Stimulated activated naive B cell treated with anti-CD40 and anti-IgM and Interleukin-4, amounts not matched to agents 10 μg/mL and 1 μg/mL and 100 μg/mL, for 72 hours (primary cell): ENCODE measurements at regions not wholly inside any gene's neighbourhood (a gene's known extent, or its start where the extent isn't known, plus 50 kb on each side); places are given as distances from the start of the nearest gene placed in this dataset.
A peak's percentile ranks its signal among the peaks of the same experiment; 100 is the strongest.
"Not testable (repeated sequence)": the region's sequence is repeated elsewhere in the genome, so short reads cannot be mapped to it uniquely, and the experiment has no call there.

Source experiments
- ATAC-seq, 2 donors: fragments of 150-1000 bp; cut with Tn5 transposase; replicated peaks; 2 replicates each; pipeline ENCODE4 v1.10.0; 2021; ENCODE audit warnings: moderate library complexity in 1 of 2
- DNase-seq: peaks from one replicate; pipeline ENCODE4 v3.0.0; 2021
- H3K27ac Mint-ChIP-seq: one replicate; pipeline ENCODE4 v1.8.0; 2022; ENCODE audit warnings: mild to moderate bottlenecking, mixed read lengths
- H3K27me3 Mint-ChIP-seq, 2 donors: one replicate each; pipeline ENCODE4 v1.8.0; 2022; ENCODE audit warnings: mixed read lengths in 2 of 2
- H3K36me3 Mint-ChIP-seq, 2 donors: one replicate each; pipeline ENCODE4 v1.8.0; 2022; ENCODE audit warnings: mixed read lengths in 2 of 2, mild to moderate bottlenecking in 1 of 2
- H3K4me1 Mint-ChIP-seq, 2 donors: one replicate each; pipeline ENCODE4 v1.8.0; 2022; ENCODE audit warnings: mixed read lengths in 2 of 2, mild to moderate bottlenecking in 1 of 2
- H3K4me3 Mint-ChIP-seq, 2 donors: one replicate each; pipeline ENCODE4 v1.8.0; 2022; ENCODE audit warnings: mild to moderate bottlenecking in 2 of 2, mixed read lengths in 2 of 2, moderate library complexity in 1 of 2
- H3K9me3 Mint-ChIP-seq, 2 donors: one replicate each; pipeline ENCODE4 v1.8.0; 2022; ENCODE audit warnings: mixed read lengths in 2 of 2, mild to moderate bottlenecking in 1 of 2

DNA sequence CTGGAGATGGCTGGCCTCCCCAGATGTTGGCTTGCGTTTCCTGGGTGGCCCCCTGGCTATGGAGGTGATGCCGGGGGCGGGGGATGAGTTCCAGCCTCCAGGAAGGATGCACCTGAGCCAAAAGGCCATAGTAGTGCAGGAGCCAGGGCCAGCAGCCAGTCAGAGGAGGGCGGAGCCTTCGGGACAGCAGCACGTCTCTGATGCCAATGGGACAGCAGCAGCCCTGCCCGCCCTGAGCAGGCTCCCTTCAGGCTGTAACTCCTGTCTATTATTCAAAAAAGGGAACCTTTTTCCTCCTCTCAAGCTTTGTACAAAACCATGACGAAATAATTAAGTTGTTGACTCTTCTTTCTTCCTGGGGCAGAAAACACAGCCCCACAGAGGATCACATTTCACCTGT is 189.7 kb downstream of the BCL2L11 start:
- not testable (repeated sequence) for H3K27ac Mint-ChIP-seq, H3K36me3 Mint-ChIP-seq, H3K4me3 Mint-ChIP-seq, H3K9me3 Mint-ChIP-seq, DNase-seq, H3K27me3 Mint-ChIP-seq, H3K4me1 Mint-ChIP-seq, ATAC-seq

DNA sequence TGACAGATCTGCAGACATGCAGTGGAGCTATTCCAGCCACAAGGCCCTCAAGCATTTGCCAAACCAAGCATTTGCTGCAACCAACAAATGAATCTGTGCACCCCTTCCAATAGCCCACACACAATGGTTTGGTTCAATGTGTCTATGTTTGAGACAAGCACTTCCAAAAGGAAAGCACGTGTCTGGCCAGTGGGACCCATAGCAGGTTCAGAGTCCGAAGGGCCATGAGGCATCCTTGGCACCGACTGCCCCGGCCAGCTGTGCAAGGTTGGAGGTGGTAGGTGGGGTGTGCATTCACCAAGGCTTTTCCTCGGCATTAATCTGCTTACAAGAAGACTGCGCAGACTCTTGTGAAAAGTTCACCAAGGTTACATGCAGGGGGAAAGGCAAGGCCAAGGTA is 190.9 kb downstream of the BCL2L11 start:
- not testable (repeated sequence) for DNase-seq, H3K27ac Mint-ChIP-seq, H3K27me3 Mint-ChIP-seq, H3K4me1 Mint-ChIP-seq, ATAC-seq, H3K4me3 Mint-ChIP-seq, H3K9me3 Mint-ChIP-seq, H3K36me3 Mint-ChIP-seq

DNA sequence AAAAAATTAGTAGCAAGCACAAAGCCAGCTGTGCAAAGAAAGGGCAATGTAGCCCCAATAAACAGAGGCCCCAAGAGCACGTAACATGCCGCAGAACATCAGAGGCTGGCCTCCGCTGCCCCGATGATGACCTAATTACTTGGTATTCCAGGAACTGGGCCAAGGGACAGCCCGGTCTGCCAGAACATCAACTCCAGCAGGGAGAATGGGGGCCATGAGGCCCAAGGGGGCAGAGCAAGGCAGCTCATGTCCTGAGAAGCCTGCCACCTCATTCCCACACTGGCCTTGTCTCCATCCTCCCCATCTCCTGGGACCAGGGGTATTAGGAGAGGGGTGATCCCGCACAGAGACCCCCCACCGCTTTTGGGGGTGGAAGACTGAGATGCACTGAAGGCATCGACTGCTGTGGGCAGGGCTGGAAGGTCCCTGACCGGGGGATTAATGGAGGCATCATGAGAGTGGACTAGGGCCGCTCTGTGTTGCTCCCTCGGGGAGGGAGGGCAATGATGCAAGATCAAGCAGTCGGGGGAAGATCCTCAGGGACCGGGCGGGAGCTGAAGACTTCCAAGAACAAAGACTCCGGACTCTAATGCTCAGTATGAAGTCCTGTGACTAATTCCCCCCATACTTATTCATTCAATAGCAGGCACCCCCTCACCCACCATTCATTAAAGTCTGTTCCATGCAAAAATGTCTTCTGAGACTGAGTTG is 192.3 kb downstream of the BCL2L11 start:
- H3K27me3 Mint-ChIP-seq, H3K4me1 Mint-ChIP-seq, H3K4me3 Mint-ChIP-seq, ATAC-seq, H3K9me3 Mint-ChIP-seq, H3K27ac Mint-ChIP-seq, DNase-seq, H3K36me3 Mint-ChIP-seq: not testable (repeated sequence)

DNA sequence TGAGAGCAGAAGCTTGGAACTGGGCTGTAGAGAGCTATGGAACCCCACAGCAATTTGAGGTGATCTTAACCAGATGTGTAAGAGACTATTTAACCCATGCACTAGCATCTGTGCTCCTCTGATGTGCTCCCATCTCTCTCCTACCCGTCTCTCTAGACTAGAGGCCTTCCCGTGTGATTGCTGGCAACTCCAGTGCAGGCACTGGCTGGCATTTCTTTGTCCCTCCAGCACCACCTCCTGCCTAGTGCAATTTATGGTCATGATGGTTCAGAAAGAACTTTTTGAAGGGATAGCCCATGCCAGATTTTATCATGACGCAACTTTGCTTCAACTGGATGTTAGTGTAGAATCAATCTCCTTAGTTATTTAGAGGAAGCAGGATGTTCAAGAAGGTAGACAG is 193.0 kb downstream of the BCL2L11 start:
- H3K9me3 Mint-ChIP-seq, ATAC-seq, H3K27me3 Mint-ChIP-seq, H3K4me1 Mint-ChIP-seq, H3K27ac Mint-ChIP-seq, DNase-seq, H3K36me3 Mint-ChIP-seq, H3K4me3 Mint-ChIP-seq: not testable (repeated sequence)

DNA sequence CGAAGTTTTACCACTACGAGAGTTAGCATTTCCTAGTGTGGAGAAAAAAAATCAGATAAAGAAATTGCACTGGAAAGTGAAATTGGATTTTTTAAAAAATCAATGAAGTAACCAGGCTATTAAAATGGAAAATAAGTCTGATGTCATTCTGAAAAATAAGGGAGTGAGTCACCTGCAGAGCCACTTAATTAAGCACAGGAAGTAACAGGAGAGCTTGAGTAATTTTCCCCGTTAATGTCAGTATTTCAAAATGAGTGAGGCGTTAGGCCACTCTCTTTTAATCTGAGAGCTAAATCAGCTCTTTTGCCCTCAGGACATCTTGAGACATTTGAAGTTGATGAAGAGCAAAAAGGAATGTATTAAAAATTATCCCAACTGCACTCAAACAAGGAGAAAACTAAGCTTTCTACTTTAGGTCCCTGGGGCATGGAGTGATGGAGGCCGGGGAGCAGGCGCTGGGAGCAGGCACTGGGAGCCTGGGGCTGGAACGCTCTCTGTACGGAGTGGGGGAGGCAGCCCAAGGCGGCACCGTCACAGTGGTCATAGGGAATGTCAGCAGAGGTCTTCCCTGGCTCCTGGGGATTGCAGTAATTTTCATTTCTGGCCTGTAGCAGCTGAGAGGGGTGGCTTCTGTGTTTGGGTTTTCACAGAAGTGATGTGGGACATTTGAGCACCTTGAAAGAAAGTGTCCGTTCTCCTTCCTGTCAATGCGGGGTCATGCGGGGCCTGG is 194.6 kb downstream of the BCL2L11 start:
- not testable (repeated sequence) for H3K27me3 Mint-ChIP-seq, H3K9me3 Mint-ChIP-seq, DNase-seq, H3K27ac Mint-ChIP-seq, H3K4me3 Mint-ChIP-seq, H3K36me3 Mint-ChIP-seq, H3K4me1 Mint-ChIP-seq
- ATAC-seq, result peak; percentile 64 to 70

DNA sequence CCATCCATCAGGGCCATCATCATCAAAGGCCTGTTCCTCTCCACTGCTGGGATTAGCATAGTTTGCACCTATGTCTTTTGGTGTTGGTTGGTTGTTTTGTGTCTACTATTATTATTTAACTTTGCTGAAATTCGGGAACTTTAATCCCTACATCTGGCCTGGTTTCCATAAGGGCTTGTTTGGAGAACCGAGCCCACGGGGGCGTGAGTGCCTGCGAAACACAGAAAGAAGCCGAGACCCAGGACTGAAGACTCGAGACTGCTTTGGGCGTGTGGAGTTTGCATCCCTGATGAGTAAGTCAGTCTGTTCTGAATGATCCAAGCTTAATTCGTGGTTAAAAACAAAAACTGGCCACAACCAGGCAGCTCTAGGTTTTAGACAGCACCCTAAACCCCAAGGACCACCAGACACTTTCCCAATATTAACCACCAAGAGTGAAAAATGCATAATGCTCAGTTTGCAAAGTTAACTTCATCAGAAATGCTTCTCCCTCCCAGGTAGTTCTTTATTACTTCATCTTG is 195.6 kb downstream of the BCL2L11 start:
- not testable (repeated sequence) for DNase-seq, H3K9me3 Mint-ChIP-seq, H3K4me1 Mint-ChIP-seq, H3K27me3 Mint-ChIP-seq, H3K27ac Mint-ChIP-seq, H3K36me3 Mint-ChIP-seq, H3K4me3 Mint-ChIP-seq
- peak; percentile 53 to 68 for ATAC-seq

DNA sequence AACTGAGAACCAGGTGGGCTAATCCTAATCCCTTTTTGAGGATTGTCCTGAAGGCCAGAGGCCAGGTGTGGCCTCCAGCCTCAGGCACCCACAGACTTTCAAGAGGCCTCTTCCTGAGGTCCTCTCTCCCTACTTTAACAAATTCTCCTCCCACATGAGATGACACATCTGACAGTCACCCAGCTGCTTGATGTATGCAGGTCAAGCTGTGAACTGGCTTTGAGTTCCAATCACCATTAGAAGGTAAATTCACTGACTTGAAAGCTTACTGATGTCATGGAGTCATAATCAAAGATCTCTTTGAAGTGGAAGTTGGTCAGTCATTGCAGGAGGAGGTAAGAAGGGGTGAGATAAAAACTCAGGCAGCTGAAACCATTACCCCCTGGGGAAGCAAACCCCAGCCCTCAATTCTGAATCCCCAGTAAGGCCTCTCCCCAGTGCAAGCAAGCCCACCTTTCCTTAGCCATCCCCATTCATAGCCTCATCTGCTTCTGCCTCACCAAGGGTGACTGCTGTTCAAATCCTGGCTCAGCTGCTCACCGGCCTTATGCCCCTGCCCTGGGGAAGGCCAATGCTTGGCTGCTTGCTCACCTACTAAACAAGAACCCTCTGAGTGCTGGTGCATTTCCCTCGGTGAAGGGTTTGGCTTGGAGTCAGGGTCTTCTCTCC is 196.3 kb downstream of the BCL2L11 start:
- peak; percentile 19 to 38 for ATAC-seq
- H3K27ac Mint-ChIP-seq, H3K27me3 Mint-ChIP-seq, H3K9me3 Mint-ChIP-seq, DNase-seq, H3K36me3 Mint-ChIP-seq, H3K4me3 Mint-ChIP-seq, H3K4me1 Mint-ChIP-seq: not testable (repeated sequence)

DNA sequence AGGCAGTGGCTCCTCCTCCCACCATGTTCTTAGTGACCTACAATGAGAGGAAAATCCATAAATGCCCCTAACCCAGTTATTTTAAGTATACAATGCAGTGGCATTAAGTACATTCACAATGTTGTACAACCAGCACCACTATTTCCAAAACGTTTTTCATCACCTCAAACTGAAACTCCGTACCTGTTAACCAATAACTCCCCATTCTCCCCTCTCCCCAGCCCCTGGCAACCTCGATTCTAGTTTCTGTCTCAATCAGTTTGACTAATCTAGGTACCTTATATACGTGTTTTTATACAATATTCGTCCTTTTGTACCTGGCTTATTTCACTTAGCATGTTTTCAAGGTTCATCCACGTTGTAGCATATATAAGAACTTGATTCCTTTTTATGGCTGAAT is 198.8 kb downstream of the BCL2L11 start:
- not testable (repeated sequence) for H3K9me3 Mint-ChIP-seq, H3K4me3 Mint-ChIP-seq, H3K36me3 Mint-ChIP-seq, H3K27ac Mint-ChIP-seq, H3K4me1 Mint-ChIP-seq, DNase-seq, H3K27me3 Mint-ChIP-seq
- ATAC-seq, result peak; percentile 28 to 53

DNA sequence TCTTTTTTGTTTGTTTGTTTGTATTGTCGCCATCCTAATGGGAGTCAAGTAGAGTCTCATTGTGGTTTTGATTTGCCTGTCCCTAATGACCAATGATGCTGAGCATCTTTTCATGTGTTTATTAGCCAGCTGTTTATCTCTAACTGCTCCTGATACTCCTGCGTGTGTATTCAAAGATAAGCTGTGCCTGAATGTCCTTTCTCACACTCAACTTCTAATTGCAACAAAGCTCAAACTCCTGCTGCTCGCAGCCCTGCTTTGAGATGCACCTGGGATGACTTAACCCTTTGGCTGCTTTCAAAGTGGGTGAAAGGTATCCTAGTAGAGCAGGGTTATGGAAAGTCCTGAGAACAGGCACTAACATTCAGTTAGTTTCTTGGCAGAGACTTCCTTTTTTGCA is 199.6 kb downstream of the BCL2L11 start:
- H3K27ac Mint-ChIP-seq, H3K9me3 Mint-ChIP-seq, H3K27me3 Mint-ChIP-seq, DNase-seq, H3K4me1 Mint-ChIP-seq, H3K36me3 Mint-ChIP-seq, H3K4me3 Mint-ChIP-seq: not testable (repeated sequence)
- ATAC-seq, result peak in 1 of 2 donors; percentile 21

DNA sequence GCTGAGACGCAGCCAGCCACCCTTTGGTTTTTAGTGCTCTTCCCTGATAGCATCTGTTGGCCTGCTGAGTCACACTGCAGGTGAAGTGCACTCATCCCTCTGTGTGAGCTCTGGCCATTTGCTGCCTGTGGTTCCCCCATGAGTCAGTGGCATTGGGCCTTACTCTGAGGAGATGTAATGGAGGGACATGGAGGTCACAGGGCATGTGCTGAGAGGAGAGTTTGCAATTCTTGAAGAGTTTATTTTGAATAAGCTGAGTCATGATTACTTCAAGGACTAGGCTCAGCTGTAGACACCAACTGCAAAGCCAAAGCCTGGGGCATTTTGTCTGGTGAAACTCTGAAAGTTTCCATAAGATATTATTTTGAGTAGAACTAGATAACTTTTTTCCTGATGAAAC is 200.3 kb downstream of the BCL2L11 start:
- not testable (repeated sequence) for H3K9me3 Mint-ChIP-seq, H3K4me1 Mint-ChIP-seq, DNase-seq, H3K36me3 Mint-ChIP-seq, H3K27ac Mint-ChIP-seq, H3K4me3 Mint-ChIP-seq, H3K27me3 Mint-ChIP-seq
- ATAC-seq, result peak; percentile 68 to 70

DNA sequence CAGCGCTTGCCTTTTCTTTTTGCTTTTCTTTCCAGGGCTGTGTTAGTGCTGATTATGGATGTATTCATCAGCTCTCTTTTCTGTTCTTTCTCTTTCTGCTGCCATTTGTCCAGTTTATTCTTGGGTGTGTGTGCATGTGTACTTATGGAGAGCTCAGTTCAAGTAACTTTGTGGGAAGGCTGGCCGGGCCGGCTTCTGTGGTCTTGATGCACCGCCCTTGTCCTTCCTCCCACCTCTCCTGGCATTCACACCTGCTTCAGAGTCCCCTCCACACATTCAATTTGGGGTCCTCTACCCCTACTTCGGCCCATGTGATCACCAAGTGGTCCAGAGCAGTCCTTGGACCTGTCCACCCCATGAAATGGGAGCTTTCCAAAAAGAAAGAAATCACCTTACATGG is 202.7 kb downstream of the BCL2L11 start:
- not testable (repeated sequence) for H3K4me1 Mint-ChIP-seq, H3K4me3 Mint-ChIP-seq, H3K27ac Mint-ChIP-seq

DNA sequence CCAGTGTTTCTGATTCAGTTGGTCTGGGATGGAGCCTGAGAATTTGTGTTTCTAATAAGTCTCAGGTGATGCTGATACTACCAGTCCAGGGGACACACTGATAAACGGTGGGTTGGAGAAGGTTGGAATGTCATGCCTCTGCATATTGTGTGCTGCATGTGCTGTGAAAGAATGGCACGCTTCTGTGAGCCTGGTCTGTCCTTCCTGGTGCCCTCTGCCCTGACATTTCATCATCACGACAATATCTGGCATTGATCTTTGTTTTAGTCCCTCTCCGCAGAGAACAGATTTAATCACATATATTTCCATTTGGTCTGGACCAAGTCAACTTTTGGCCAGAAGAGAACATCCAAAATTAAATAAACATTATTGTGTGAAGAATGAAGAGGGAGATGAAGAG is 207.0 kb downstream of the BCL2L11 start:
- not testable (repeated sequence) for H3K4me1 Mint-ChIP-seq, H3K9me3 Mint-ChIP-seq, H3K27me3 Mint-ChIP-seq, DNase-seq, ATAC-seq, H3K27ac Mint-ChIP-seq, H3K36me3 Mint-ChIP-seq, H3K4me3 Mint-ChIP-seq

More for the DNA sequence above, 202.7 kb downstream of the BCL2L11 start:
- DNase-seq, ATAC-seq, H3K36me3 Mint-ChIP-seq, H3K27me3 Mint-ChIP-seq, H3K9me3 Mint-ChIP-seq: not testable (repeated sequence)

DNA sequence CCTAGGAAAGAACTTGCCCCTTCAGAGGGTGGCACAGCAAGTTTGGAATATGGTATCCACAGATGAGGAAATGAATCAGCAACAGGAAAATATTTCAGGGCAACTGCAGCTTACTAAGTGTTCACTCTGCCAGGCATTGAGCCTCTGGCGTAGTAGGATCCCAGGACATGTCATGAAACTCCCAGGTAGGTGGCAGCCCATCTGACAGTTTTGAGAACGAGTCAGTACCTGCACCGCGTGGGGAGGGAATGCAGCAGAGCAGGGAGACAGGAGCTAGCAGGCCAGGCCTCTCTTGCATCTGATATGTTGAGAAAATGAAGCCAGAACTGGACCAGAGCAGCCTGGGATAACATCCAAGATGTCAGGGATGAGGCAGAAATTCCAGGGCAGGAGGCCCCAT is 208.6 kb downstream of the BCL2L11 start:
- H3K4me3 Mint-ChIP-seq, H3K4me1 Mint-ChIP-seq, DNase-seq, H3K27ac Mint-ChIP-seq, ATAC-seq, H3K9me3 Mint-ChIP-seq, H3K27me3 Mint-ChIP-seq, H3K36me3 Mint-ChIP-seq: not testable (repeated sequence)

DNA sequence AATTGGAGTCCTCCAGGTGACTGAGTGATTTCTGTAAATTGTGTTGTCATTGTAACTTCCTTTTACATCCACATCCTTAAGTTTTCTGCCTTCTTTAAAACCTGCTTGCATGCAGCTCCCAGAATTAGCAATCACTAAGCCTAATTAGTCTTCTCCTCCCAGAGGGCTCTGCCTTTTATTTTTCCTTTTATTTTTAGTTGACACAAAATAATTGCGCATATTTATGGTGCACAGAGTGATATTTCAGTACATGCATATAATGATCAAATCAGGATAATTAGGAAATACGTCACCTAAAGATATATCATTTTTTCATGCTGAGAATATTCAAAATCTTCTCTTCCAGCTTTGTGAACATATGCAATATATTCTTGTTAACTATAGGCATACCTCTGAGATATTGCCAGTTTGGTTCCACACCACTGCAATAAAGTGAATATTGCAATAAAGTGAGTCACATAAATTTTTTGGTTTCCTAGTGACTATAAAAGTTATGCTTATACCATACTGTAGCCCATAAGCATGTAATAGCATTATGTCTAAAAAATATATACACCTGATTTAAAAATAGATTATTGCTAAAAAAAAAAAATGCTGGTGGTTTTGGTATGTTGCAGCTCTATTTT is 210.5 kb downstream of the BCL2L11 start:
- not testable (repeated sequence) for H3K27ac Mint-ChIP-seq, H3K4me1 Mint-ChIP-seq, H3K27me3 Mint-ChIP-seq, H3K4me3 Mint-ChIP-seq, DNase-seq, H3K36me3 Mint-ChIP-seq, H3K9me3 Mint-ChIP-seq, ATAC-seq
